OCI-LY7 (cell line): ENCODE measurements at regions not wholly inside any gene's neighbourhood (a gene's known extent, or its start where the extent isn't known, plus 50 kb on each side); places are given as distances from the start of the nearest gene placed in this dataset.

Experiments
- BruUV-seq: library from RNA; stranded (reverse); fragments of 400-500 nt; replicated peaks from 2 replicates; lab custom pipeline; 2021; lab: Mats Ljungman, UMichigan
- CTCF ChIA-PET: fragments of 300-600 bp; sonication (Branson Sonifier 250); formaldehyde crosslinking; loops from one replicate; lab custom pipeline; 2022; ENCODE audit warnings: antibody characterized with exemption; ENCODE audit not compliant: unreplicated experiment; lab: Charles Lee
- POLR2A ChIA-PET: fragments of 300-600 bp; sonication (Branson Sonifier 250); formaldehyde crosslinking; loops from one replicate; lab custom pipeline; 2022; ENCODE audit warnings: antibody characterized with exemption; lab: Charles Lee
- DNase-seq: peaks from one replicate; pipeline ENCODE4 v3.0.0-alpha.2; 2015; ENCODE audit warnings: low spot score
- H2AFZ ChIP-seq: fragments of 200-600 bp; sonication (generic), shearing (Covaris generic); 2 replicates; pipeline ENCODE4 v1.6.1; 2014; ENCODE audit warnings: mild to moderate bottlenecking, antibody characterized with exemption, low read length, moderate library complexity
- H3K27ac ChIP-seq: fragments of 200-600 bp; sonication (generic); 2 replicates; pipeline ENCODE4 v1.5.1; 2014; ENCODE audit warnings: mixed run types, low read depth, mild to moderate bottlenecking, moderate library complexity, low read length, inconsistent platforms; ENCODE audit not compliant: poor library complexity, severe bottlenecking
- H3K36me3 ChIP-seq: fragments of 200-600 bp; sonication (generic); 2 replicates; pipeline ENCODE4 v1.6.1; 2014; ENCODE audit warnings: mild to moderate bottlenecking, antibody characterized with exemption, low read length, moderate library complexity, mixed read lengths; ENCODE audit not compliant: insufficient read depth
- H3K4me1 ChIP-seq: fragments of 200-600 bp; sonication (generic); 2 replicates; pipeline ENCODE4 v1.5.1; 2014; ENCODE audit warnings: mild to moderate bottlenecking, low read length; ENCODE audit not compliant: insufficient read depth, poor library complexity, severe bottlenecking
- H3K4me2 ChIP-seq: fragments of 200-600 bp; sonication (generic); 2 replicates; pipeline ENCODE4 v1.6.1; 2014; ENCODE audit warnings: mild to moderate bottlenecking, low read length
- H3K4me3 ChIP-seq: fragments of 200-600 bp; sonication (generic); 2 replicates; pipeline ENCODE4 v1.5.1; 2014; ENCODE audit warnings: mild to moderate bottlenecking, low read depth, low read length; ENCODE audit not compliant: poor library complexity, severe bottlenecking
- H3K79me2 ChIP-seq: fragments of 200-600 bp; sonication (generic); 2 replicates; pipeline ENCODE4 v1.6.1; 2016; ENCODE audit warnings: low read depth, mild to moderate bottlenecking, low read length, moderate library complexity, mixed read lengths; ENCODE audit not compliant: insufficient read depth
- H3K9me2 ChIP-seq: fragments of 200-600 bp; sonication (generic); 2 replicates; pipeline ENCODE4 v1.6.1; 2016; ENCODE audit warnings: mild to moderate bottlenecking, low read length, mixed read lengths; ENCODE audit not compliant: insufficient read depth
- H3K9me3 ChIP-seq: fragments of 200-600 bp; sonication (generic); 2 replicates; pipeline ENCODE4 v1.6.1; 2014; ENCODE audit warnings: mild to moderate bottlenecking, mixed run types, low read length, mixed read lengths
- H4K20me1 ChIP-seq: fragments of 200-600 bp; sonication (generic); 2 replicates; pipeline ENCODE4 v1.6.1; 2014; ENCODE audit warnings: mild to moderate bottlenecking, antibody characterized with exemption, low read length, moderate library complexity, mixed read lengths; ENCODE audit not compliant: insufficient read depth
- EZH2phosphoT487 ChIP-seq: fragments of 200-600 bp; sonication (generic); IDR thresholded peaks from 2 replicates; pipeline ENCODE4 v1.6.1; 2018; ENCODE audit warnings: low read depth, borderline replicate concordance, mild to moderate bottlenecking, mixed run types, antibody characterized with exemption, low read length, moderate library complexity, mixed read lengths
- intact Hi-C: fragments of 100-400 bp; cut with micrococcal nuclease; formaldehyde crosslinking; loops from one replicate; pipeline ENCODE4 v1.10.0; 2022; ENCODE audit not compliant: unreplicated experiment
- TF ChIP-seq, protein P1 (sequence below): fragments of 200-600 bp; sonication (generic); conservative IDR thresholded peaks from 2 replicates; pipeline ENCODE4 v1.5.1; 2014; ENCODE audit warnings: mild to moderate bottlenecking, antibody characterized with exemption, low read length, moderate library complexity, mixed read lengths

DNA sequence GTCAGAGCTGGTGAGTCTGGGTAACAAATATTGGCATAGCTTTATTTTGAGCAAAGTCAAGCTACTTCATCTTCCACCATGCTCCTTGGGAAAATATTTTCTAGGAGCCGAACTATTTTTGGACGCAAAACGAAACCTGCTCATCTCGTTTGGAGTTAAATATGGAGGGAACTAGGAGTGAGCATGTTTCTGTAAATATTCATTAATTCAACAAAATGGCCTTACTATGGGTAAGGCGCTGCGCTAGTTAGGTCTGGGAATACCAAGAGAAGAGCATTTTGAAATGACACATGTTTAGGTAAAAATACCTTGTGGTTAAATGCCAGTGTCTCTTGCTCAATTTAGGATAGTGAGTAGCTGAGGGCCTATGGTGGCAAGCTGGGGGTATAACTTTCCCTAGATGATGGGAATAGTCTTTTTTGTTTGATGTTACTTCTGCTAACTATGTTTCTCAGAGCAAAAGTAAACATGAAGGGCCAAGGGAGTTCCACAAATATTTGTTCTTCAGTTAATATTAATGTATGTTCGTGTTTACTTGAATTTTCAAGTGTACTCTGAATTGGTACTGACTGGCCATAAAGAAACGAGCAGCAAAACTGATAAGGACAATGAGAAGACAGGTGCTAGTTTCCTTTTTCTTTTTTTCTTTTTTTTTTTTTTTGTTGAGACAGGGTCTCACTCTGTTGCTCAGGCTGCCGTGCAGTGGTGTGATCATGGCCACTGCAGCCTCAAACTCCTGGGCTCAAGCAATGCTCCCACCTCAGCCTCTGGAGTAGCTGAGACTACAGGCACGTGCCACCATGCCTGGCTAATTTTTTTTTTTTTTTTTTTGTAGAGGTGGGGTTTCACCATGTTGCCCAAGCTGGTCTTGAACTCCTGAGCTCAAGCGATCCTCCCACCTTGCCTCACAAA lies 77.7 kb downstream of the MAP1LC3B2 start:
- TF ChIP-seq EZH2phosphoT487: no peak
- TF ChIP-seq, protein P1, sequence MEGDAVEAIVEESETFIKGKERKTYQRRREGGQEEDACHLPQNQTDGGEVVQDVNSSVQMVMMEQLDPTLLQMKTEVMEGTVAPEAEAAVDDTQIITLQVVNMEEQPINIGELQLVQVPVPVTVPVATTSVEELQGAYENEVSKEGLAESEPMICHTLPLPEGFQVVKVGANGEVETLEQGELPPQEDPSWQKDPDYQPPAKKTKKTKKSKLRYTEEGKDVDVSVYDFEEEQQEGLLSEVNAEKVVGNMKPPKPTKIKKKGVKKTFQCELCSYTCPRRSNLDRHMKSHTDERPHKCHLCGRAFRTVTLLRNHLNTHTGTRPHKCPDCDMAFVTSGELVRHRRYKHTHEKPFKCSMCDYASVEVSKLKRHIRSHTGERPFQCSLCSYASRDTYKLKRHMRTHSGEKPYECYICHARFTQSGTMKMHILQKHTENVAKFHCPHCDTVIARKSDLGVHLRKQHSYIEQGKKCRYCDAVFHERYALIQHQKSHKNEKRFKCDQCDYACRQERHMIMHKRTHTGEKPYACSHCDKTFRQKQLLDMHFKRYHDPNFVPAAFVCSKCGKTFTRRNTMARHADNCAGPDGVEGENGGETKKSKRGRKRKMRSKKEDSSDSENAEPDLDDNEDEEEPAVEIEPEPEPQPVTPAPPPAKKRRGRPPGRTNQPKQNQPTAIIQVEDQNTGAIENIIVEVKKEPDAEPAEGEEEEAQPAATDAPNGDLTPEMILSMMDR: no peak
- Histone ChIP-seq H3K27ac (no peak overlapping the region), H3K9me2 (no peaks in the 10 kb centered on the region), H4K20me1 (no peaks in the 10 kb centered on the region), H2AFZ (no peak overlapping the region), H3K9me3 (no peaks in the 10 kb centered on the region), H3K79me2 (no peaks in the 10 kb centered on the region), H3K4me2 (no peak overlapping the region), H3K4me3 (no peak overlapping the region), H3K36me3 (no peaks in the 10 kb centered on the region), H3K4me1 (no peaks in the 10 kb centered on the region)
- intact Hi-C loops: no loop called here
- BruUV-seq: no TSS peak
- CTCF ChIA-PET: no interaction called here
- no peak for DNase-seq
- POLR2A ChIA-PET: no interaction called here

DNA sequence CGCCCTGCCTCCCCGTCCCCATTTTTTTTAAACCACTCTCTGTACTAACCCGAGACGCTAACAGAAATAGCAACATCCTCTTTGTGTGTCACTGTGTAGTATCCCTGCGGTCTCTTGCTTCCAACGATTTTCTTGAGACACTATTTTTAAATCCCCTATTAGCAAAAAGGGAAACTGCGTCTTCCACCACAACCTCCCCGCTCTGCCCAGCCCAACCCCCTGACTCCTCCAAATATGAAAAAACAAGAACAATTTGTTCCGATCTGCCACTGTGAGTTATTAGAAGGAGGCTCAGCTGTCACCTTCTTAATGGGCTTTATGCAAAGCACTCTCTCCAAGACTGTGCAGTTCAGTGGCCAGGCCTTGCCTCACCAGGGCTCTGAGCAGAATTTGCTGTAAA lies 76.3 kb downstream of the MAP1LC3B2 start:
- ChIA-PET POLR2A (no interaction called here), CTCF (no interaction called here)
- no peak overlapping the region for H3K27ac ChIP-seq
- H3K9me2 ChIP-seq: no peaks in the 10 kb centered on the region
- H3K9me3 ChIP-seq: no peaks in the 10 kb centered on the region
- no peak for DNase-seq
- no peaks in the 10 kb centered on the region for H3K4me1 ChIP-seq
- H3K79me2 ChIP-seq: no peaks in the 10 kb centered on the region
- no TSS peak for BruUV-seq
- H4K20me1 ChIP-seq: no peaks in the 10 kb centered on the region
- TF ChIP-seq EZH2phosphoT487: no peak
- TF ChIP-seq, protein P1: no peak
- no peaks in the 10 kb centered on the region for H3K36me3 ChIP-seq
- H2AFZ ChIP-seq: no peak overlapping the region
- H3K4me3 ChIP-seq: no peak overlapping the region
- intact Hi-C loops: no loop called here
- no peak overlapping the region for H3K4me2 ChIP-seq

DNA sequence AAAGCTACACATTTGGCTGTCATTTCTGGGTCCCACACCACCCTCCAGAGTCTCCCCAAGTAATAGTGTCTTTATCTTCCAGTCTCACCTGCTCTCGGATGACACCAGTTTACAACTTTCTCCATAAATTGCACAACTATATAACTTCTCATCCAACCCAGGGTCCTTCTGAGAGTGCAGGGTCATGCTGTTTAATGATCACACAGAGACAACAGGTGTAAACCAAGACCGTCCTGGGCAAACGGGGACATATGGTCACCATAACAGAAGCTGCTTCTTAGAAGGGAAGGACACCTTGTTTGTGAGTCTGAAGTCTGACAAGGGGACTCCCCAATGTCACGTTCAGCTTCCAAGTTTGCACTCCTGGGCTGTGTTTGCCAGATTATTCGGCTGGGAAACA lies 74.3 kb downstream of the MAP1LC3B2 start:
- no peak overlapping the region for H3K4me3 ChIP-seq
- H3K4me1 ChIP-seq: no peaks in the 10 kb centered on the region
- H3K27ac ChIP-seq: no peak overlapping the region
- H3K79me2 ChIP-seq: no peaks in the 10 kb centered on the region
- H3K4me2 ChIP-seq: no peak overlapping the region
- TF ChIP-seq EZH2phosphoT487: no peak
- TF ChIP-seq, protein P1: no peak
- no TSS peak for BruUV-seq
- CTCF ChIA-PET: no interaction called here
- intact Hi-C loops: no loop called here
- H4K20me1 ChIP-seq: no peaks in the 10 kb centered on the region
- POLR2A ChIA-PET: no interaction called here
- H3K9me2 ChIP-seq: no peaks in the 10 kb centered on the region
- H3K36me3 ChIP-seq: no peaks in the 10 kb centered on the region
- DNase-seq: no peak
- H3K9me3 ChIP-seq: no peaks in the 10 kb centered on the region
- no peak overlapping the region for H2AFZ ChIP-seq
